GM18858 (cell line): ENCODE measurements at regions not wholly inside any gene's neighbourhood (a gene's known extent, or its start where the extent isn't known, plus 50 kb on each side); places are given as distances from the start of the nearest gene placed in this dataset.

Experiments used
- ATAC-seq: cut with Tn5 transposase; IDR thresholded peaks from one replicate; pipeline ENCODE4 v1.9.1; 2021; ENCODE audit not compliant: unreplicated experiment

DNA sequence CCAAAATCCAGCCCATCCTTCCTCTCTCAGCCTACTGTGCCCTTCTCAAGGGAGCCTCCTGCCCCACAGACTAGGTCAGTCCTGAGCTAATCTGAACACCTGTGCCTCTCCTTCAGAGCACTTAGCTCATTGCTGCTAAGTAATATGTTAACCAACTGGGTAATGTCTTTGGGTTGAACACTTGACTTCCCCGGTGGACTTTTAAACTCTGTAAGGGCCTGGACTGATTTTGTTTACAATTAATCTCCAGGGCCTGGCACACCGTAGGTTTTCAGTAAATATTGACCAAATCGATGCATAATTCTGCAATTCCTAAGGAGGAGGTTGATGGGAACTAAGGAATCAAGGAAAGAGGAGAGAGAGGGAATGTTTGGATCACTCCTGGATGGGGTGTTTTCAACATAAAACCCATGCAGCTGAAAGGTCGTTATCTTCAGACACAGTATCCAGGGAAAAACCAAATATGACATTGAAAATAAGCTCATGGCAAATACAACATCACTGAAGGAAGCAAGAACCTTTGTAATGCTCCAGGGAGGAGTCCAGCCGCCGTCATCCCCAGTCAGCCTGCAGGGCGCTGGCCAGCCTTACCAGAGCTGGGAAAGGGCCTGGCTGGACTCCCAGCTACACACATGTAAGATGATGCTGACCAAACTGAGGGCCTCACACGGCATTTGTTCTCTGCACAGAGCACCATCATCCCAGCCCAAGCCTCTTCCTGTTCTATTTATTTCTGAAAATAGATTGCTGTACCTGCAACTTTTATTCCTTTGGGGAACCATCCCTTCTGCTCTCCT lies 166.3 kb downstream of the C5orf15 start:
- ATAC-seq: no peak

DNA sequence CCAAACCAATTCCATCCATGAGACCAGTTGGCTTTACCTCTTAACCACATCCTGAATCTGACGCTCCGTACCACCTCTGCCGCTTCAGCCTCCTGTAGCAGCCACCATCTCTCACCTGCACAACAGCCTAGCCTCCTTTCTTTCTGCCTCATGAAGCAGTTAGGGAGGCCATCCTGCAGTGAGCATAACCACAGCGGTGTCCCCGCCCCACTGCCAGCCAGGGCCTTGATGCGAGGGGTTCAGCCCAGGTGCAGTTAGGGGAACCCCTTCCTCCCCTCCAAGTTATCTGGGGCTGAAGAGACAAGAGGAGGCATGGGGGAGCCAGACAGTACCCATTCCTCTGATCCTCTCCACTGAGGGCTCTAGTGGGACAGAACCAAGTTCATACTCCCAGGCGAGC lies 167.0 kb downstream of the C5orf15 start:
- ATAC-seq: no peak

DNA sequence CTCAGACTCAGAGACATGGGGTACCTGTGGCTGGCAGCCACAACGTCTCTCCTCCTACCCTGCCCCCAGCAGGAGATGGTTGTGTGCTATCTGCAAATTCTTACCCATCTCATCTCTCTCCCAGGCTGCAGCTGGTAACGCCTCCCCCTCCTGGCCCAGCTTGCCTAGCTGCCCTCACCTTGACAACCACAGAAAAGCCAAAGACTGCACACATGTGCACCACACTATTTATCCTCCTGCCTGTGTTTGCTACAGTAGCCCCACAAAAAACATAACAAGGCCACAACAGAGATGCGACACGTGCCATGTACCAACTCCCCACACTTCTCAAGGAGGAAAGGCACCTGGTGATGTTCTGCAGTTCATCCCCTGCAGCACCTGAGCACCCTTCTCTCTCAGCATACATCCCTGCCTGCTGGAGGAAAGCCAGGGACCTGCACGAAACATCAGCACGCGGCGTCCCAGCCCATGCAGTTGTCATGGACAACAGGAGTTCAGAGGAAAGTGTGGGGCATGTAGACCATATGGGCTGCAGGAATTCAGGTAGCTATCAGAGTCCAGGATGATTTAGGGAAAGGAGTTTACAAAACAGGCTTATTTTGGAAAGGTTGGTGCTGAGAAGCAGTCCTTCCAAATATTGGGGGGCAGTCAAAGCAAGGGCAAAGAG lies 168.7 kb downstream of the C5orf15 start:
- ATAC-seq: no peak

DNA sequence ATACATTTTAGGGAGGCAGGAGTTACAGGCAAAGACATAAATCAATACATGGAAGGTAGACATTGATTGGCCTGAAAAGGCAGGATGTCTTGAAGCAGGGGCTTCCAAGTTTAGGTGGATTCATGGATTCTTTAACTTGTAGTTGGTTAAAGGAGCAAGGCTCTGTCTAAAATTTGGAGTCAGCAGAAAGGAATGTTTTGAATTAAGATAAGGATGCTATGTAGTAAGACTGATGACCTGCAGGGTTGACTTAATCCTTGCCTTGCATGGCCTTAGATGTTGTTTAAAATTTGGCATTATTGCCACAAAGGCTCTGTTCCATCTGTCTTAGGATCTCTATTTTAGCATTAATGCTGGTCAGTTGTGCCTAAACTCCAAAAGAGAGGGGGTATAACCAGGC lies 171.3 kb downstream of the C5orf15 start:
- ATAC-seq: no peak

DNA sequence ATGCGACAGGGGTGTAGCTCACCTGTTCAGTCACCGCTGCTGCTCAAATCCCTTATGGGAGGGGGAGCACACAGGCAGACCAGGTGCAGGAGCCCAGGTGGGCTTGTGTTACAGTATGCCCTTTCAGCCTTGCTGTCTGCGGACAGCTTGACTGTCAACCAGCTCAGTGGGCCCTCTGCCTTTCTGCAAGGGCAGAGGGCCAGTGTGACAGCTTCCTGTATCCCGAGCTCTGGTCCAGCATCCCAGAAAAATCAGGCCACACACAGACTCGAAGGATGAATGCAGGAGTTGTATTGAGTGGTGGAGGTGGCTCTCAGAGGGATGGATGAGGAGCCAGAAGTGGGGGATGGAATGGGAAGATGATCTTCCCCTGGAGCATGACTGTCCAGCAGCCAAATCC lies 172.2 kb downstream of the C5orf15 start:
- ATAC-seq: no peak

DNA sequence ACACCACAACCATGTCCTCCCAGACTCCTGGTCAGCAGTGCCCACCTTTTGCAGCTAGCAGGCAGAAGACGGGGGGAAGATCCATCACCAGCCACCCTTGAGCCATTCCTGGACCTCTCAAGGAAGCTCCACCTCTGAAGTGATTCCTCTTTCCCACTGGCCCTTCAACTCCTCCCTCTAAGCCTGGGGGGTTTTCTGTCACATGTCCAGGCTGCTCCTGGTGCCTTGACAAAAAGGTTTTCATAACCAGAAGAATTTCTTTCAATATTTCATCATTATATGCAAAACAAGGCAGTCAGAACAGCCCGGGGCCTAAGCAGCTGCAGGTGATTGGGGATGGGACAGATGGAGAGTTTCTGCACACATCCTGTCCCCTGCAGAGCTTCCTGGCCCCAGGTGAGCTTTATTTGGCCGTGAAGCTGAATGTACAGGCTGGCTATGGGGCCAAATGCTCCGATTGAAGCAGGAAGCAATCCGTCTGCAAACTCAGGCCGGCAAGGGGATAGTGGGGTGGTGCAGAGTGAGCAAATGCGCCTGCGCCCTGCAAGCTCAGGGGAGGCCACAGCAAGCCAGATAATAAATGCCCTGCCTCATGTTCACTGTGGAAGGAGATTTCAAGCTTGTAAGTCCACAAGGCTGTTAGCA lies 173.5 kb downstream of the C5orf15 start:
- ATAC-seq: no peak

DNA sequence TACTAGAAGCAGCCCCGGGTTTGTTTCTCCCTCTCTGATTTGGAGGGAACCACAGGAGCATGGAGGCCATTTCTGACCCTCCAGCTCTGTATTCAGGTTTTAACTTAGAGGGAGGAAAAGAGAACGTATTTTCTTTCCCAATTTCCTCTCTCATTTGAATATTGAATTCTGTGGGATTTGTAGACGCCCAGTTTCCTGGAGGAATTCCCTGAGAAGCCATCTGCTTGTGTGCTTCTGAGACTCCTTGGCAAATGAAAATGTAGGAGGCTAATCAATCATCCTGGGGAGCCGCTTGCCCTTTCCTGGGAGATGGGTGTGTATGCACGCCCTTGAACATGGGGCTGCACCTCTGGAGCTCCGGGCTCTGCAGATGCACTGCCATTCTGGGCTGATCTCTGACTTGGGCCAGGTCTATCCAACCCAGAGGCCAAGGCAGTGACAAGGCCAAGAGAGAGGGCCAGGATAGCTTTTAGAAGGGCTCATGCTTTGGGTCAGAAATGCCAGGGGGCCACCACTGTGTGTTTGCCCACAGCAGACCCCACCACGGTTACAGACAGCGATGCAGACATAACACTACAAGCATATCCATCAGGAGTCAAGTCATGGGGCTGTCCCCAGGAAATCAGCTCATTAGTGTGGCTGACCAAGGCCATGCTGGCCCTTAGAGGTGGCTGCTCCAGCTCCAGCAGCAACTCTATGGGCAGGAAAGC lies 174.5 kb downstream of the C5orf15 start:
- ATAC-seq: no peak

DNA sequence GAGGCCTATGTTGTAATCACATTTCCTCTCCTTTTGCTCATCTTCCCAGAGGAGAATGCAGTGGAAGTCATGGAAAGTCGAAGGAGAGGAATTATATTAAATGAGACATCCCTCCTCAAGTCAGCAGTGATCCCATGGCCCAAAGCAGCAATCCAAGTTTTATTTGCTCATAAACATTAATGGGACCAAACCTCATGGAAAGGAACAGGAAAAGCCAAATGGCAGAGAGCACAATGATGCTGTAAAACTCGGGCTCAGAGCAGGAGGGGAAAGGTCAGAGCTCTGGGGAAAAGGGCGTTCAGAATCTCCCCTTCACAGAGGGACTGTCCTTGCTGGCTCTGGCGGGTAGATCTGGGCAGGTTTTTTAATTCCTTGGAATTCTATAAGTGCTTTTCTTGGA lies 175.8 kb downstream of the C5orf15 start:
- no peak for ATAC-seq

DNA sequence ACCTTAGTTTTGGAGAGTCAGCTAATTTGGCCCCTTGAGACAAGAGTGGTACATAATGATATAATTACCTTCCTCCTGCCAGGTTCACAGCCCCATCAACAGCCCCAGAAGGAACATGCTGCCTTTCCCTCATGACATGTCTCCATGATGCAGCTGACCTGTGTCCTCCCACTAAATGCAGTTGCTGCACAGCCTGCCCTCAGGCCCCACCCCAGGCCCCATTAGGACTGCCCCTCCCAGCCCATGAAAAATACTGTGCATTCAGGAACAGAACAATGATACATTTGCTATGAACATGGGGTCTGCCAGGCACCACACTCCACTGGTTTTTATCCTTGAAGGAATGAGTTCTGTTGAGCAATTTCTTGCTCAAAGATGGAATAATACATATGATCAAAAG lies 176.4 kb downstream of the C5orf15 start:
- ATAC-seq: no peak

DNA sequence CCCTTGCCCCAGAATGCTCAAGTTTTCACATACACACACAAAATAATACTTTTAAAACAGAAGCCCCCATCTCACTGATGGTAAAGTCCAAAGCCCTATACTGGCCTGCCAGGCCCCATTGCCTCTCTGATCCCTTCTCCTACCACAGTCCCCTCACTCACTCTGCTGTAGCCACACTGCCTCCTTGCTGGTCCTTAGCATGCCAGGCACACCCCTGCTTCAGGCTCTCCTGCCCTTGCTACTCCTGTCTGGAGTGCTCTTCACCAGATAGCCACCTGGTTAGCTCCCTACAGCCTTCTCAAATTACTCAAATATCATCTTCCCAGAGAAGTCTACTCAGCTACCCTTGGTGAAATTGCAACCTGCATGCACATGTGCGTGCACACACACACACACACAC lies 177.5 kb downstream of the C5orf15 start:
- ATAC-seq: no peak

DNA sequence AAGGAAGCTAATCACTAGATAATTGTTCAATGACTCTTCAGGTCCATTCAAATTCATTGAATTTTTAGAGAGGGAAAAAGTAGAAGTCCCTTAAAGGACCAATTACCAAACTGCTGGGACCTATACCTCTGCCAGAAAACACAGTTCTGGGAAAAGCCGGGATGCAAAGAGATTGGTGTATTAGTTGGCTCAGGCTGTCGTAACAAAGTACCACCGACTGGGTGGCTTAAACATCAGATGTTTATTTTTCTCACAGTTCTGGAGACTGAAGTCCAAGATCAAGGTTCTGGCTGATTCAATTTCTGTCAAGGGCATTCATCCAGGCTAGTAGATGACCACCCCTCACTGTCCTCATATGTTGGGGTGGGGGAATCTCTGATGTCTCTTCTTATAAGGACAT lies 177.1 kb upstream of the FSTL4 start:
- ATAC-seq: no peak

DNA sequence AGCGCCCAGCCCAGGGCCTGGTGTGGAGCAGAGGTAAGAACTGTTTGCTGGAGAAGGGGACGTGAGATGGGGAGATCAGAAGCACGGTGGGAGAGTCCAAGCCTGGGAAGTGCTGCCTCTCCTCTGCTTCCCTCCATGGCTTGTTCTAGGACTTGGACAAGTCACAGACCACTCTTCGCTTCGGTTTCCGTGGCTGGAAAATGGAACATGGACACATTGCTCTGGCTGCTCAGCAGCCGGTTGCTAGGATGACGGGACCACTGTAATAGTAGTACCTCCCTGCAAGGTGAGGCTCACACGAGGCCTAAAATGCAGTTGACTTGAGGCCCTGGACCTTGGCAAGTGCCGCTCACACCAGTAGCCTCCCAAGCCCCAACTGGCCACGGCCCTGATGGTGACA lies 175.8 kb upstream of the FSTL4 start:
- no peak for ATAC-seq

DNA sequence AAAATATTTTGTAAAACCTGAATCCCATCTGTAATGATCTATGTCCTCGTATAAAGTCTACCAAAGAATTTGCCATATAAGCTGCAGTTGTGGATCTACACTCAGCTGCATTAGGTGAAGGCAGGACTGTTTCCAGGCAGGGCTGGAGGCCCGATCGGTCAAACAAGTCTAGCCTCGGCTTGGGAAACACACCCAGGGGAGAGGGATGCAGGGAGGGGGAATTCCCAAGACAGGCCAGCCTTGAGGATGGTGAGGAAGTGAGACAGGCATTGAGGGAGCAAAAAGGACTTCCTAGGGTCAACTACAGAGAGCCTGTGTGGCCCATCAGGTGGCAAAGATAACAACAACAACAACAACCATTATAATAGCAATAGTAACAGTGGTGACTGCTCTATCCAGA lies 174.1 kb upstream of the FSTL4 start:
- no peak for ATAC-seq

DNA sequence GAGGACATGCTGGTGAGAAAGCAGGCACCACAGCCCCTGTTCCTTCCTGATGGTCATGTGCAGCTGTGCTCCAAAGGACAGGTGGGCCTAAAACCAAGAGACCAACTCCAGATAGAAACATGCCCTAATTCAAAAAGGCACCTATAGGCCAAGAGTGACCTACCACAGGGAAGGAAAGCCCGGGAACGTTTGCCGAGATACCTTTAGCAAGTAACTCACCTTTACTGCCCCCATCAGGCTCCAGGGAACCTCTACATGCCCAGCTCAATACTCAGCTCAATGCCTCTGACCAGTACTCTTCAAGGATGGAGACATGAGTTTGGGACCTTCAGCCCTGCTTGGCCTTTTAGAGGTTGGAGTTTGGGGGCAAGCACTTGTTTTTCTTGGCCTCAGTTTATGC lies 172.8 kb upstream of the FSTL4 start:
- no peak for ATAC-seq

DNA sequence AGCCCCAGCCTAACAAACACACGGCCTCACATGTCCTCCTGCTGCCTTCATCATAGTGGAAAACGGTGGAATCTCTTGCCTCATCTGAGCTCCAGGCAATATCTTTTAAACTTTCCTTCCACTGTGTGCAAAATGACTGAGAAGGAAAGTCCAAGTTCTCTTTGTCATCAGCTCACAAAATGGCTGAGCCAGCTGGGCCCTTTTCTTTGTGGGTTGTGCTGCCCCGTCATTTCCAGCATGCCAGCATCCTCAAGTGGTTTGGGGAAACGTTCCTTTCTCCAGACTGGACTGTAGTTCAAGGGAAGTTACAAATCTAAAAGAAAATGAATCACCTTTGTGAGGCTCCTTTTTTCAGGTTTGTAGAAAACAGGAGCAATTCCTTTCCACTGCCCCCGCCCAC lies 171.1 kb upstream of the FSTL4 start:
- no peak for ATAC-seq

DNA sequence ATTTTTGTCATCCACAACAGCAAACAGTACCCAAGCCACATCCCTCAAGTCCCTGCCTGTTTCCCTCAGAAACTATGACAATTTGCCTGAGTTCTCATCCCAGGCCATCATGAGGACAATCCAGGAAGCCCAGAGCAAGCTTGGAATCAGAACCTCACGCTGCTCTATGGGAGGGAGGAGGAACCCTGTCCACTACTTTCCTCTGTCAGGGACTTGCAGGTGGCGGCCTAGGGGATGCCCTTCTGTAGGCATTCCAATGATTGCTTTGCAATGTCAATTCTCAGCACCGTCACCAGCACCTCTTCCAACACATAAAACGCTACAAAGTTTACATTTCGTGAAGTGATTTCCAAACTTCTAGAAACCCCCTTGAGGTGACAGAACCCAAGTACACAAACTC lies 170.4 kb upstream of the FSTL4 start:
- no peak for ATAC-seq

DNA sequence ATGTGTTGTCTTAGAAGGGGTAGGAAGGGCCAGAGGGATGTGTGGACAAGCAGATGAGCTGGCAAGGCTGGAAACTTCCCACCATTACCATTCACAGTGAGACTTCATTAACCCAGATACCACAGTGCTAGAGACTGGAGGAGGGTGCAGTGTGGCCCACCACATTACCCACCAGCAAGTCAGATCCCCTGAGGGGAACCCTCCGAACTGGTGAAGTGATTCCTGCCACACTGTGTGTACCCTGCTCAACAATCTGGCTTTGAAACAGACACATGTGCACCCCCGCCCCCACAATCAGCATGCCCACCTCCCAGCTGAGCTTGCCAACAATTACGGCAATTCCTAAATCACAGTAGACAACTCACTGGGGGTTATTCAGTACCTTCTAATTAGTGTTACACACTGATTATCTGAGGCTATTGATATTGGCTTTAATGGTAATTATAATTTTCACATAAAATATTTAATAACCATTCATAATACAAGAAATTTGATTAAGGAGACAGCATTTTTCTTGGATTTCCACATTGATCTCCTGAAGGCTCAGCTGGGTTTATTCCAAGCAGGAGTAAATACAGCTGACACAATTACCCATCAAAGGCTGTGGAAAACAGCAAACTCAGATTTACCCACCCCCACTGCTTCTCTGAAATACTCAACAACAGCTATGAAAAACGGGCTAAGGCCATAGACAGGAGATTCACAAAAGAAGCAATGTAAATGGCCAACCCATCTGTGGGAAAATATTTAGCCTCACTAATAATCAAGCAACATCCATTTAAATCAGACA lies 169.3 kb upstream of the FSTL4 start:
- no peak for ATAC-seq

DNA sequence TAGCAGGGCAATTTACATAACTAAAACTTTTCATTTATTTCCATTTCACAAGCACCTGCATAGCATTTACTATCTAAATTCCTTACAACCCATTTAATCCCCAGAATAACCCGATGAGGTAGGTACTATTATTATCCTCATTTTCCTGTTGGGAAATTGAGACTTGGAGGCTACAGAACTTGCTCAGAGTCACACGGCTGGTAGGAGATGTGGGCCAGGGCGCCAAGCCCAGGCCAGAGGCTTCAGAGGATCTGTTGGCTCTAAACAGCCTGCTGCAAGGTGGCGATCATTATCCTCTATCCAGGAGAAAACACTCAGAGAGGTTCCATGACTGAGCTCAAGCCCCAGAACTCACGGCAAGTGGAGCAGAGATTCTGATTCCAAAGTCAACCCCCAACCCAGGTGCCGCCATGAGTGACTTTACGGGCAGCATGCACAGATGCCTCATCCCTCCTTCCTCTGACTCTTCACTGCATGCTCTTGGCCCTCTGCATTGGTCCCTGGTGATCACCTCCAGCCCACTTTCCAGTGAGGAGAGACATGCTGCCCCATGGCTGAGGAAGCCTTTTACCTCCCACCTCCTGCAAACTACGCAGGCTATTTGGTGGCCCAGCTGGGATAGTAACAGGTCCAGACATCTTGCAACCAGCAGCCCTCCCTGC lies 168.4 kb upstream of the FSTL4 start:
- ATAC-seq: no peak

DNA sequence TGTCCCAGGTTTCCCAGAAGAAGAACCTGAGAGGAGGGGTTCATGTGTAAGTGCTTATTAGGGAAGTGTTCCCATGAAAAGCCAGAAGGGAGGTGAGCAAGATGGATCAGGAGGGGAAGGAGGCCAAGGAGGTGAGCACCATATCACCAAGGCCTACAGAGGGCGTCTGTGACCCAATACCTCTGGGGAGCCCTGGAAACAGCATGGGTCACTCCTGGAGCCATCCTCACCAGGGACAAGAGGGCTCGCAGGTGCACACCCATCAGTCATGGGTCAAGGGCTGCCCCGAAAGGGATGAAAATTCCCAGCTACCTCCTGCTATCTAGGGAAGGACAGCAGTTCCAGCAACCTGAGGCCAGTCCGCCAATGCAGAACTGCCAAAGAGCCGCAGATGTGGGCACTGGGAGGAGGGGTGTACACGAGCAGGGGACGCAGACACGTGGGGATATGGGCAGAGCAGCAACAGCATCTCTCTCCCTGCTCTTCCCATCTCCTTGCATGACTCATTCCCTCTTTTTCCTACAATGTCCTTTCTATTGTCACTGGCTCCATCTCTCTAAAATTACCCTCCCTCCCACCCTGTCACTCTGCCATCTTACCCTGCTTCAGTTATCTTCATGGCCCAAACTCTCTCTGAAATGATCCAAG lies 167.6 kb upstream of the FSTL4 start:
- no peak for ATAC-seq

DNA sequence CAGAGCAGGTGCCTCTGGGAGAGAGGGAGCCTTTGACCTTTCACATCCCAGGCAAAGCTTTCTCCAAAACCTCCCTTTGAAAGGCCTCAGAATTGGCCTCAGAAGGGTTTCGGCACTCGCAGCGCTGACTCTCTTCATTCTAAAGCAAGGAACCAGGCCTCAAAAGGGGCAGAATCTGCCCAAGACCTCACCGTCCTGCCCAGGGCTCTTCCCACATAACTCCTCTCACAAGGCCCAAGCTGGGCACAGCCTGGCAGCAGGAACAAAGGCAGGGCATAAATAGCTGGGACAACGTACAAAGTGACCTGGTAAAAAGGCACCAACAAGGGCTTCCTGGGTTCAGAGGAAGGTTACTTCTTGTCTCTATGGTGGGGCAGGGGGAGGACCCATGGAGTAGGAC lies 166.3 kb upstream of the FSTL4 start:
- no peak for ATAC-seq
